ENCODE measurements at regions not wholly inside any gene's neighbourhood (a gene's known extent, or its start where the extent isn't known, plus 50 kb on each side); places are given as distances from the start of the nearest gene placed in this dataset.

- DNase-seq (ENCODE audit: extremely low read depth, low read depth, low spot score), result no peak
Measured at GRCh38 chr3:160128056-160128455, 97.2 kb upstream of the C3orf80 start.

DNA sequence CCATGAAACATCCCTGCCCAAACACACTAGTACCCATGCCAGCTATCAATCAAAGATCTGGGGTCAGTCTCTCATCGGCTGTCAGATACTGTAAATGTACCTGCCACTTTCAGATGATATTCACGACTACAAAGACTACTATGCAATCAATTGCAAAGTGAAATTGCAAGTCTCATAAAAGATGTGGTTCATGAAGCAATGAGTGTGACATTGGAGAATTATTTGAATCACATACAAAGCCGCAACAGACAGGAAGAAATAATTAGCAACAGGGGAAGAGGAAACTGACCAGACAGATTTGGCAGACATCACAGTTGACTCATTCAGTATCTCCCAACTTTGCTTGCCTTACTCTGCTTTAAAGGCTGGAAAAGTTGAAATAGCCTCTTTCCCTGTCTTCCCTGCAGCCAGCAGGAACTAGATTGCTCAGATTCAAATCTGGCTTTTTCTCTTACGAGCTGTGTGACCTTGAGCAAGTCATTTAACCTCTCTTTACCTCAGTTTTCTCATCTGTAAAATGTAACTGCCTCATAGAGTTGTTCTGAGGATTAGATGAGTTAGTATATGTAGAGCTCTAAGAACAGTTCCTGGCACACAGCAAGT, 95.7 kb upstream of the C3orf80 start:
- peak; percentile 58 for DNase-seq (ENCODE audit: extremely low read depth, low read depth, low spot score)

- no peak for DNase-seq (ENCODE audit: extremely low read depth, low read depth, low spot score)
Measured at GRCh38 chr3:160130071-160130470, 95.2 kb upstream of the C3orf80 start.

- no peak for DNase-seq (ENCODE audit: extremely low read depth, low read depth, low spot score)
Measured at GRCh38 chr3:160130950-160131349, 94.3 kb upstream of the C3orf80 start.

- DNase-seq (ENCODE audit: extremely low read depth, low read depth, low spot score), result no peak
Measured at GRCh38 chr3:160132226-160132625, 93.0 kb upstream of the C3orf80 start.

- no peak for DNase-seq (ENCODE audit: extremely low read depth, low read depth, low spot score)
Measured at GRCh38 chr3:160133757-160134156, 91.5 kb upstream of the C3orf80 start.

DNA sequence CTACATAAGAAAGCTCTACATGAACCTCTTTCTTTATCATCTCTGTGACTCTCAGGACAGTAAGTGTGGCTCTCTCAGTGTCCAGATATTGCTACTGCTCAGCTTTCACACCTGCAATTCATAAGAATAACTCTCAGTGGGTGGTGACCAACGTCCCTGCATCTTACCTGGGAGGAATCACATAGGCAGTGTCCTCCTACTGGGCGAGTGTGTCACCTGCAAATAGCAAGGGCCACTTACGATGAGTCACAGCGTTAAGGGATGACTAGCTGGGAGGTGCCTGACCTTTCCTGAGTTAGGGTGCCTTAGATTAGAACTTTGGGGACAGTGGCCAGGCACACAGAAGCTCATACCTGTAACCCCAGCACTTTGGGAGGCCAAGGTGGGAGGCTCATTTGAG, 90.8 kb upstream of the C3orf80 start:
- DNase-seq (ENCODE audit: extremely low read depth, low read depth, low spot score), result no peak

DNA sequence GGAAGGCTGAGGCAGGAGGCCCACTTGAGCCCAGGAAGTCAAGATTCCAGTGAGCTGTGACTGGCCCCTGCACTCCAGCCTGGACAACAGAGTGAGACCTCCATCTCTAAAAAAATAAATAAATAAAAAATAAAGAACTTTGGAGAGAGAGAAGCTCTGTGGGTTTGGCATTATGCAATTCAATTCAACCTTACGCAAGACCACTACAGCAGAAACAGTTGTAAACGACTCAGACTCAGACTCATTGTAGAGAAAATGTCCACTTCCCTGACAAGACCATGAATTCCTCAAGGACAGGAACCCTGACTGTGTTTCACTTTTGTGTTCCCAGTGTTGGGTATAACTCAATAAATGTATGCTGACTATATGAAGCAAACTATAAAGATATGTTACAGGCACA, 90.3 kb upstream of the C3orf80 start:
- no peak for DNase-seq (ENCODE audit: extremely low read depth, low read depth, low spot score)

DNA sequence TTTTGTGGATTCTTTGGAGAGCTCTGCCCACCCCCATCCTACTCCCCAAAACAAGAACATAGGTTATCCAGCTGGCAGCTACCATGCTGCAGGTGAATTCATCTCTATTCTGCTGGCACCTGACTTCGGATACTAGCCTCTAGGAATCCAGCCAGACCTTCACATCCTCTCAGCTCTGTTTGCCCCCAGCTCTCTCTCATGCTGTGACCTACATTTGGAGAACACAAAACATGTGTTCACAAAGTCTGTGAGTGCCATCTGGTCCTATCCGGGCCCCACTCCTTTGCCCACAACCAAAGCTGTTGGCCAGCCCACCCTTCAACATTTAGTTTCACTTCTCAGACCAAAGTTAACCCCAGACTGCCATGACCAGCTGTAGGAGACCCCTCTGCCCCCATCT, 89.4 kb upstream of the C3orf80 start:
- no peak for DNase-seq (ENCODE audit: extremely low read depth, low read depth, low spot score)

- no peak for DNase-seq (ENCODE audit: extremely low read depth, low read depth, low spot score)
Measured at GRCh38 chr3:160136421-160136820, 88.8 kb upstream of the C3orf80 start.

DNA sequence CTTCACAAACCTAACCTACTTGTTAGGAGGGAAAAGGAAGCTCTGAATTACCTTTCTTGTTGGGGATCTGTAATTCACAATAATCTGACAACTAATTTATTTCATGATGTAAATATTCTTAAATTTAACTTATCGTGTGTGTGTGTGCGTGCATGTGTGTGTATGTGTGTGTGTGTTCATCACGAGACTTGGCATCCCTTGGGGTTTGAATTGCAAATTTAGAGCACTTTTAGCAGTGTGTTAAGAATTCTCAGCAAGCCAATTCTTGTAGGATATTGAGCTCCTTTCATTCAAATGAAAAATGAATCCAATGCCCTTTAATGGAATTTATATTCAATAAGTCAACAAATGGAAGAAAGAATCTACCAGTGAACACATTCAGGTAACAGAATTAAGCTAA, 85.9 kb upstream of the C3orf80 start:
- DNase-seq (ENCODE audit: extremely low read depth, low read depth, low spot score), result no peak

DNA sequence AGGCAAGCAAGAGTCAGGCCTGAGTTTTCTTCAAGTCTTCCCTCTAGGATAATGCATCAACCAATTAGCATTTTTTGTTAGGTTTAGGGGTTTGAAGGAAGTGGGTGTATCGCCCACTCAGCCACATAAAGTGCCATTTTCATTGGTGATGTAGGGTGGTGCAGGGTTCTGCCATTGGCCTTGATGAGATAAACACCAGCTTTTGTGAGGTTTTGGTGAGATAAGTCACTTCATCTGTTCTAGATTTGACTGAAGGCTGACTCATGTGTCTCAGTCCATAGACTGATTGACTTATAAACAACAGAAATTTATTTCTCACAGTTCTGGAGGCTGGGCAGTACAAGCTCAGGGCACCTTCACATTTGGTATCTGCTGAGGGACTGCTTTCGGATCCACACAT, 84.5 kb upstream of the C3orf80 start:
- DNase-seq (ENCODE audit: extremely low read depth, low read depth, low spot score), result no peak

GRCh38 chr3:160141485-160142185, 83.6 kb upstream of the C3orf80 start:
- DNase-seq (ENCODE audit: extremely low read depth, low read depth, low spot score), result no peak

GRCh38 chr3:160143482-160143881, 81.7 kb upstream of the C3orf80 start:
- DNase-seq (ENCODE audit: extremely low read depth, low read depth, low spot score), result no peak

DNA sequence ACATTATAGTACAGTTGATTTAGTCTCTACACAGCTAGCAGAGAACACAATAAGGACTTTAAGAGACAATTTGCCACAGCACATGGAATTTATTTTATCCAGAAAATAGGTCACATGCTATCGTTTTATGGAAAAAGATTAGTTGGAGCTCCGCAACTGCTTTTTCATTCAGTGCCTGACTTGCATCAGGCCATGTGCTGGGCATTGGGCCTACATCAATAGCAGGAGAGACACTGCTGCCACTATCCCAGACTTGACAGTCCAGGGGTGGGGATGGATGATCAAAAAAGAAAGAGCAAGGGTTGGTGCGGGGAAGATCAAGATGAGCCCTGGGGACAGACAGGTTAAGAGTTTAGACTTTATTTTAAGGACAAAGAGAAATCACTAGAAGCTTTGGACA, 75.2 kb upstream of the C3orf80 start:
- DNase-seq (ENCODE audit: extremely low read depth, low read depth, low spot score), result no peak

DNA sequence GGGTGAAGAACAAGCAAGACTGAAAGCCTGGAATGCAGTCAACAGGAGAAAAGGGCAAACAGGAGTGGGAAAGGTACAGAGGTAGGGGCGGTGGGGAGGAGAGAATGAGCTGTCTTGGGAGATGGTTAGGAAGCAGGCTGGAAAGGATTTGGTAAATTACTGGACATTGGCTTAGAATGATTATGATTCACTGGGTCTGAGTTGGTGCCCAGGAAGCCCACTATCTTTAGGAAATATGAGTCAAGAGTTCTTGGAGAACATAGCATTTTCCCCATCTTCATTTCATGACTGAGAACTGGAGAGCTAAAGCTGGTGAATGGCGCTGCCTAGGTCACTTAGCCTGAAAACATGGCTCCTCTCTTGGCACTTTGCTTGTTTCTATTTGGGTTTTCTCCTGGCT, 74.7 kb upstream of the C3orf80 start:
- DNase-seq (ENCODE audit: extremely low read depth, low read depth, low spot score), result no peak

GRCh38 chr3:160152638-160153037, 72.6 kb upstream of the C3orf80 start:
- no peak for DNase-seq (ENCODE audit: extremely low read depth, low read depth, low spot score)

DNA sequence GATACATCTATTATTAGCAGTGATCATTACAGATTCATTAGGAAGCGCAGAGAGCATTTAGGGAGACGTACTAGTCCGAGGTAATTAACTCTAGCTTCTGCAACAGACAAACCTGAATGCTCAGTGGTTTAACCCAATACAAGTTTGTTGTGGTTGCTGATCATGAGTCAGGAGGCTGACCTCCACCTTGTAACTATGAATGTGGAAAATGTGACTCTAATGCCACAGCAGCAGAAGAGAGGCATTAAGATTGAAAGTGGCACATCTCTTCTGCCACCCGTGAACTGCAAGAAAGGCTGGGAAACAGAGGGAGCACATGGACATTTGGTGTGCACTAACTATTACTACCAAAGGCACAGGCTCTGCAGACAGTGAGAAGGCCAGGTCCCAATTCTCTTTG, 71.2 kb upstream of the C3orf80 start:
- DNase-seq (ENCODE audit: extremely low read depth, low read depth, low spot score), result no peak

GRCh38 chr3:160154596-160154995, 70.6 kb upstream of the C3orf80 start:
- DNase-seq (ENCODE audit: extremely low read depth, low read depth, low spot score), result no peak

GRCh38 chr3:160157321-160157720, 67.9 kb upstream of the C3orf80 start:
- no peak for DNase-seq (ENCODE audit: extremely low read depth, low read depth, low spot score)

- DNase-seq (ENCODE audit: extremely low read depth, low read depth, low spot score), result no peak
Measured at GRCh38 chr3:160159341-160159740, 65.9 kb upstream of the C3orf80 start.

DNA sequence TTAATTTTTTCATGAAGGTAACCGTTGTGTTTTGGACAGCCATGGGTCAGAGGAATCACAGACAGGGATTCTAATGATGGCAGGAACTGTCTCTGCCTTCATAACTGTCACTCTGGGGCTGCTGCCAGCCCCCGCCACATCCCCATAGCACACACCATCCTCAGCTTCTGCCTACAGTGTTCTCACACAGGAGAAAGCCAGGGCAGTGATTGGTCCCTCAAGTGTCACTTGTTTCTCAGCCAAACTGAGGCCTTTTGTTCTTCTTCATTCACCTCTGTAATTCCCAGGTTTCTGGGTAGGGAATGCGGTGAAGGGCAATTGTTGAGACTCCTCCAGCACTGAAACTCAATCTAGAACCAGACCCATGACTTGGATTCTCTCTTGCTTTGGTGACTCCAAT, 65.4 kb upstream of the C3orf80 start:
- DNase-seq (ENCODE audit: extremely low read depth, low read depth, low spot score), result no peak

- no peak for DNase-seq (ENCODE audit: extremely low read depth, low read depth, low spot score)
Measured at GRCh38 chr3:160161921-160162320, 63.3 kb upstream of the C3orf80 start.
